Activated effector memory CD4-positive, alpha-beta T cell treated with anti-CD3 and anti-CD28 coated beads, Interleukin-2, amount 50 U/mL, for 16 hours (primary cell): ENCODE measurements at regions not wholly inside any gene's neighbourhood (a gene's known extent, or its start where the extent isn't known, plus 50 kb on each side); places are given as distances from the start of the nearest gene placed in this dataset.

Experiments
- DNase-seq: peaks from one replicate; pipeline ENCODE4 v3.0.0-alpha.2; 2020

DNA sequence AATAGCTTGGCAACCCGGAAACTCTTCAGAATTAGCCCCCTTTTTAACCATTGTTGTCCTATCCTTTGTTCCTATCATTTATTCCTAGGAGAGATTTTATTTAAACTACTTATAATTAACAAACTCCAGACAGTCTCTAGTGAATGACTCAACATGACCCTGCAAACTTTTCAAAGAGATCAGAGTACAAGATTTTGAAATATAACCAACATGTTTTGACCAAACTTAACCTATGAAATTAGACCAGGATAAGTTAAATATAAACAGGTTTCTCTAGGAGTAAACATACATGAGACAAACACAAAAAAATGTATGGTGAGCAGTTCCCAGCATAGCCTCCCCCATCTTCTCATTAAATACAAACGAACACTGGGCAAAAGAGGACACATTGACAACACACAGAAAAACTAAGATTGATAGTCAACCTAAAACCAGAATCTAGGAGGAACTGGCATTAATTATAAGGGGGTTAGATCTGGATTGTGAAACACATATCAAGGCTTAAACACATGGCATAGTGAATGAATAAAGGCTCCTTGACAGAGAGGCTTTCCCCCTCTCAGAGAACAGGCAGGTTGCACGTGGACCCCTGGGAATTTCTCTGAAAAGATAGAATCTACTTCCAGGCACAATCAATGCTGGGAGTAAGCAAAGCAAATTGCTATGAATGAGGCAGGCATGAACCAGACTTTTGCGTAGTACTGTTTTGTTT, 284.1 kb downstream of the IRS1 start:
- DNase-seq = no peak

DNA sequence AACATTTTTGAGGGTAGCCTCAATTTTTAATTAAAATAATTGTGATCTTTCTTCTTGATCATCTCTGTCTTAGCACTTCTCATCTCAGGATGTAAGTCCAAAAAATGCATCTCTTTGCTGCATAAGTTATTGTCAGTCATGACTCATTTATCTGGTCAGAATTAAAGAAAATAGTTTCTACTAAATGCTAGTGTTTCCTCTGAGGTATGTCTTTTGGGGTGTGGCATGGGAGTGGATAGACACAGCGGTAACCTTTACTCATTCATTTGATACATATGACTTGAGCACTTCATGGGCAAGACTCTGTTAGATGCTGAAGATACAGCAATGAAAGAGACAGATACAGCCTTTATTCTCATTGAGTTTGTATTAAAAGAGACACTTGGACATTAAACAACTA, 284.7 kb downstream of the IRS1 start:
- DNase-seq = no peak

DNA sequence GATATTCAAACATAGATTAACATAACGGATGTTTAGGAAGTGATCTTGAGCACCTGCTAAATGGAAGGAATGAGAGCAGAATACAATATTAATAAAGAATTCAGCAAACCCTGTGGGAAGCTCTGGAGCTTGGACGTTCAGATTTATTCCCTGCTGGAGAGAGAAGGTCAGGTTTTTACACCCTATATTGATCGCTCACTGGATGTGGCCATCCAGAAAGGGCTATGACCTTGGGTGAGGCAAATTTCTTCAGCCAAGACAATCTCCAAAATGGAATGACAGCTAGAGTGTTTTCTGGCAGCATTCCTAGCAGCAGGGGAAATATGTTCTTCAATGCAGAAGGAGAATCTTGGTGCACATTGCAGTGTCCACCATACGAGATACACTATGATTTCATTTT, 288.3 kb downstream of the IRS1 start:
- no peak for DNase-seq

DNA sequence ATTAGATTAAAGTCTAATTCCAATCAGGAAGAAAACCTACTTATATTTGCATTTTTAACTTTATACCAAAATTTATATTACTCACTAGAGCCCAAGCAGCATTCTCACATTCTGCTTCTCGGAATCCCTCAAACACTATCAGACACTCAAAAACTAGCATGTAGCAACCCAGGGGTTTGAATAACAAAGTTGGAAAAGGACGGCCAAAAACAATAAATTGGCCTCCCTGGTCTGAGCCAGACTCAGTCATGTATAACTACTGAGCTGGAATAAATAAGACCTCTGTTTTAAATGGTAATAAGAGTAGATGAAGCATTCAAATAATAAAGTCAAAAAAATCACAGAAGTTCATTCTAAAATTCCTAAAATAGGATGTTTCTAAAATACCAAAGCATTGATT, 290.9 kb downstream of the IRS1 start:
- no peak for DNase-seq

DNA sequence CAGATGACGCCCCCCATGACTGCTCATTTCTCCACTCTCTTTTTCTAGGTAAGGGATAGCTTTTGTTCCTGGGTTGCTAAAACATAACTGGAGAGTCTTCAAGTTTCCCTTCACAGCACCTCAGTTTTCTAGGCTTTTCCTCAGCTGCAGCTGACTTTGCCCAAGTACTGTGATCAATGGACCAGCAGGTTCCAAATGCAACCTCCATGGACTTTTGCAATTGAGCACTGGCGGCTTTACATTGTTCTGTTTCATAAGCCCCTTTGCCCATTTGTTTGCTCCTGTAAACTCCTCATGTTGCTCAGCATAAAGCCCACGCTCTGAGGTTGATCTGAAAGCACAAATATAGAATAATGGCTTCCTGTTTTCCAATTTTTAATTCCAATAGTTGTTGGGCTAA, 291.6 kb downstream of the IRS1 start:
- no peak for DNase-seq

DNA sequence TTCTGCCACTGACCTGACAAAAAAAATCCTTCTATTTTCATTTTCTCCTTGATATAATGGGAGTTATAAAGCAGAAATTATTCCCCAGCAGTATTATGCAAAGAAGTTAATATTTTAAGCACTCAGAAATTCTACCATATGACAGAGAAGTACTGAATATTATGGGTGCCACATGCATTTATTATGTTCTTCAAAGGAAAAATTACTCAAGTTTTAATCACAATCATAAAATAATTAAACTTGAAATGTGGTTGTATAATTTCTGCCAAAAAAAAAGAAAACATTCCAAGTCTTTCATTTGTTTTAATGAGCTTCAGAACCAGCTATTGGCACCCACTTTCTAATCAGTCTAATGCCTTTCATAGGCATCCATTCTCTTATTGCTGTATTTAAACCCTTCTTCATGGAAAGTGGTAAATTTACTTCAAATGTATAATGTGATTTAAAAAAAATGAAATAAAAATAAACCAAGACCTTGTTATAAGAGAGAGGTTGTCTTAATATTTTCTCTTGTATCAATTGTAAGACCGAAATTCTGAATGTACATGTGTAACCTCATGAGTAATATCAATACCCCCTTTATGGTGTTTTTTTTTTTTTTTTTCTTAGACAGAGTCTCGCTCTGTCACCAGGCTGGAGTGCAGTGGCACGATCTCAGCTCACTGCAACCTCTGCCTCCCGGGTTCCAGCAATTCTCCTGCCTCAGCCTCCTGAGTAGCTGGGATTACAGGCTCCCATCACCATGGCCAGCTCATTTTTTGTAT, 302.3 kb downstream of the IRS1 start:
- no peak for DNase-seq

DNA sequence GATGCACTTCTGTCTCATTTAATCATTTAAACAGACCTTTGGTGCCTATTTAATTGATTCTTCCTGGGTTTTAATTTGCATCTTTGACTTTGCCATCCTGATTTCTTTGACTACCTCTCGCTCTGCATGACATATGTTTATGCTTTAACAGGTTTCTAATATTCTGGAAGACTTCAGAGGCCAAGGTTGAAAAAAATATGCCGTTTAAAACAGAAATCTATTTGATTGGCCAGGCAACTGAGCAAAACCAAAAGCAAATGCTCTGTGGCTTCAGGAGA, 303.4 kb downstream of the IRS1 start:
- DNase-seq = no peak

DNA sequence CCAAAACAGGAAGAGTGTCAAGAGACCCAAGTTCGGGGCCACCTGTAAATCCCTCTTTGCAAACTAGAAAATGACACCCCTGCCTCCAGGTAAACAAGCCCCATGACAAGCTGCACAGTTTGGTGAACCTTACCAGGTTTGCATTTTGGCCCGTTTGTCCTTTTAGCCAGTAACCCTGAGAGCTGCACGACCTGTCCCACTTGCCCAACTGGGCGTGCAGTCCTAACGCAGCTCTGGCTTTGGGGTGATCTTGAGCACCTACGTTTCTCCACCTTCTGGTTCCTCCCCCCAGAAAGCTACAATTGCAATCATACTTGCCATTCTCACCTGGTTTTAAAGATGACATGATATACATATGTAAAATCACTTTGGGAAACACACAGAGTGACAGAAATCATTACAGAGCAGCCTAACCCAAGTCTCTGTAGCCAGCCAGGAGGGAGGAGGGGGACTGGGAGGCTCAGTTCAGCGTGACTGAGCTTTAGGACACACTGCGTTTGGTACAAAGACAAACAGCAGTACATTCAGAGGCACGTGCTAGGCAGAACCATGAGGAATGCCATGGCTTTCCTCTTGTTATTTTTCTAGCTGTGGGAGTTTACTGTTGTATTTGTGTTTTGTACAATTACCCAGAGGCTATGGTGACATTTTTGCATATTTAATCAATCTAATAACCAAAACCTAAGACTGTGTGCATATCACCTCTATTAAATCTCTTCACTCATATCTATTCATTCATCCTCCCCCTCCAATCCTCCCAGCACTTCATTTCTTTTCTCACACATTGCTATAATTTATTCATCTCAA, 304.0 kb downstream of the IRS1 start:
- no peak for DNase-seq

DNA sequence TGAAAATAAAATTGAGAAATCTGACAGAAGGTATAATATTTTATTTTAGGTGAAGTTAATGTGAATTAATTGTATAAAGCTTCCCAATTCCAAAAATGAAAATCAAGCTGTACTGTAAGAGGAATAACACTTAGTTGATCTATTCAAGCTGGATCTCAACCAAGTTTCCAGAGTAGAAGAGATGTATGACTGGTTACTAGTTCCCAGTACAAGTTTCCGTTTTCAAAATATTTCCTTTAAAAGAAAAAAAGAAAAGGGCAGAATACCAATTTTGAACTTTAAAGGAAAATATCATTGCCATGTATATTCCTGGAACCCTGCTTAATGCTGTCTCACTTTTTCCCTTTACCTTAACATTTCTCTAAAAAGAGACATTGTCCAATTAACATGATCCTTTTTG, 308.5 kb downstream of the IRS1 start:
- DNase-seq = no peak

DNA sequence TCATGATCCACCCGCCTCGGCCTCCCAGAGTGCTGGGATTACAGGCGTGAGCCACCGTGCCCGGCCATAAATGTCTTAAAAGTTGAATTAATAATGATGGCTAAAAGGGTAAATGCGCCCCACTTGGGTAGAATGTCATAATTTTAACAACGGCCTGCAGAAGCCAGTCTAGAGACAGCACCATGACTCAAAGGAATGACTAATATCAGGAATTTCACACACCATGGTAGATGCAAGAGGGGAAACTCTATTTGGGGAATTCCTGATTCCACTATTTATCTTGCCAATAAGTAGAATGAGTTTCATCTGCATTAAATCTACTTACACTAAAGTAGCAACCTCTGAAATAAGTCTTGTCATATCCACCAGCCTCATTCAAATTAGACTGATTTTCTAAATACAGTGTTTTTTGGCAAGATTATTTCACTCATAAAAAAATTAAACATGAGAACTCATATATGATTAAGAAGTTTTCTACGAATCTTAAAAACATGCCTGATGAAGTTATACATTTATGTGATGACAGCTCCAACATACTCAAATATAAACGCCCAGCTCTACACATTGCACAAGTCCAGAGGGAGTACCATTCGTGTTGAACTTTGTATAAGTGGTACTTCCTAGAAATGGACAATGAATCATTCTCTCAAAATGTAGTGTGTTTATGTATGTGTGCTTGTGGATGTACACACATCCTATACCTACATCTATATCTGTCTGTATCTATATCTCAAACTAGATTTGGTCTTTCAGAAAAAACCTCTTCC, 309.7 kb downstream of the IRS1 start:
- no peak for DNase-seq

DNA sequence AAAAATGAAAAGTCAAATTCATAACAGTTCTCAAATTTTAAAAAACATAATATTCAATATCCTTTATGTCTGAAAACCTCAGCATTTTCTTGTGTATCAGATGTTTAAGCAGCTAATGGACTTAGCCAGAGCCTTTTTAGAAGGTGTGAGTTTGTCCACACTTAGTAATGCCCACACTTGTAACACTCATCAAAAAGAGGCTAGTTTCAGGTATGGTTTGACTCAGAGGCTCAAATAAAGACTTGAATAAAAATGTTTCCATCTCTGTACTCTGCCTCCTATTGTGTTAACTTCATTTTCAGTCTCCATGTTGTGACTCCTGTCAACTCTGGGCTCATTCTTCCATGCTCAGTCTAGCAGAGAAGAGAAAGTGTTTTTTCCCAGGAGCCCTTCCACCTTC, 311.6 kb downstream of the IRS1 start:
- DNase-seq = no peak

DNA sequence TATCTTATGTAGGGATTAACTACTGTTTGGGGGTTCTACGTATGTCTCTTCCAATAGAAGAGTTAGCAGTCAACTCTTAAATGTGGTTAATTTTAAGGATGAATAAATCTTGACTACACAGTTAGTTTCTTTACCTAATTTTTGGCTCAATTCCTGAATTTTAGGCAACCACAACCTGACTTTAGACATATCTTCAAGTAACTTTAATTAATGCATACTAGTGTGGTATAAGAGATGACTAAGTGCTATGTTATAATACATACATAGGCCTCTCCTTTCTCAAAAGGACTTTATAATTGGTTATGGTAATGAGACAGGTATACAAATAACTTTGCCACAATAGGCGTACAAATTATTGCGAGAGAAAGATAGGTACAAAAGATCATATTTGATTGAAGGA, 312.0 kb downstream of the IRS1 start:
- DNase-seq = no peak

DNA sequence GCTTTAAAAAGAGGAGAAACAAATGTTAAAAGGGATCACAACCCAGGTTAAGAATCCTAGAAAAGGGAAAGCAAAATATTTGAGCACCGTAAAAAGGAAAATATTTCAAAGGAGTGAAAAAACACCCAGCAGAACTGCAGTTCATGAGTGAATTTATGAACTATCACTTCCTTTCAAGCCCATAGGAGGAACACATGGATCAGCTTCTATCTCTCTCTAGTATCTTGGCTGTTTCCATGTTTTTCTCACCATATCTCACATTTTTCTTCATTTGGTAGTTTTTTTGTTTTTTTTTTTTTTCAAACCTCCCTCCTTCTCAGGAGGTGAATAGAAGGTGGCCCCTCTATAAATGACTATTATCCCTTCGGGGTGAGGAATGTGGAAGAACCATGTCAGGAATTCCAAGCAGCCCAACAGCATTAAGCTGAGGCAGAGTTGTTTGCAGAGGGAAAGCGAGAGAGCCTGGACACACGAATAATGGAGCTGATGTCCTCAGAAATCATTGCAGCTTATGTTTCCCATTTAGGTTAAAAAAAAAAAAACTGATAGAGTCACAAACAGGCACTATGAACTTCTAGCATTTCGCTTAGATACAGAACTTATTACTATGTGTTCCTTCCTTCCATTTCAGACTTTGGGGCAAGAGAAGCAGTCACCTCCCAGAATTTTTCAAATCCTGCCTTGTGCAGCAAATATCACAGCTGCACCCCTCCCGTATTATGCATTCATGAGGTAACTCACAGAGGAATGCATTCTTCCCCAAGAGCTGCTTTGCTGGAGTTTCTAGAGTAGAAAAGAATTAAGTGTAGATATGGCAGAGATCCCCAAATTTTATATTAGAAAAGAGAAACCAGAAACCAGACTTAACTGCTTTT, 315.6 kb downstream of the IRS1 start:
- no peak for DNase-seq

DNA sequence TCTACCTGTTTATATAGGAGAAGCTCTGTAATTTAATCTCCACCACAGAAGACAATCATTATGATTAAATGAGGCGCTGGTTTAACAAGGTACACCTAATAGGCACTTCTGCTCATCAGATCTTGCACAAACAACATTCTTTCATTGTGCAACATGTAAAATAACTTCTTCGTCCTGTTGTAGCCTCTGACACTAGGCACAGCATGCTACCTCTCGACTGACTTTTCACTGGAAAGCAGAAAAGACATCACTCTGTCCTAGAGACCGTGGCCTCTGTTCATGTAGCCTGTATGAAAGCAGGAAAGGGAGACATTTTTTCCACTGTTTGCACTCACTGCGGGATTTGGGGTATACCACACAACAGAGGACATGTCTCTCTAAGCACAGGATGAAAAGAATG, 316.5 kb downstream of the IRS1 start:
- no peak for DNase-seq

DNA sequence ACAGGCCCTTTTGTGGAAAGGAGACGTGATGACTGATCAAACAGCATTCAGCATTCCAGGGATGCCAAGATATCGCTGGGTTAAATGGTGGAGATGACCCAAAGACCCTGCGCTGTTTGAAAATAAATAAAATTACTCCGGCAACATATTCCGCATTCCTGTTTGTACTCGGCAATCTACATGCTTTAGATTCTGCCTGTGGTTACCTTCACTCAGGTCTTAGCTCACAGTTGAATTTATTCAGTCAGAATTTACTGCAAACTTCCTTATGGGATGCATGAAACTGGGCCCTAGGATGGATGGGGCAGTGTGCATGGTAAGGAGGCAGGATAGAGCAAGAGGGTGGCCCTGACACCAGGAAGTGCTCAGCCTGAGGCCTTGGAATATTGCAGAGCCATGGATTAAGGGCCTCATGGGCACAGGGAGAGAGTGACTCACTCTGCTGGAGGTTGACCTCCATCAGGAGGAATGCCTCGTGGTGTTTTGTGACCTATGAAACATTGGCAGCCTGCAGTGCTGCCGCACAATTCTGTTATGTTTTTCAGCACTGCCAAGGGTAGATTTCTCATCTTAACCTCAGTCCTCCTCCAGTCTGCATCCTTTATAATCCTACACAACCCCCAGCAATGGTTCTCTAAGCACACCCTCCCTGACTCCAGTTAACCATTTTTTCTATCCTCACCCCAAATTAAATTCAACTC, 321.4 kb downstream of the IRS1 start:
- DNase-seq = no peak

DNA sequence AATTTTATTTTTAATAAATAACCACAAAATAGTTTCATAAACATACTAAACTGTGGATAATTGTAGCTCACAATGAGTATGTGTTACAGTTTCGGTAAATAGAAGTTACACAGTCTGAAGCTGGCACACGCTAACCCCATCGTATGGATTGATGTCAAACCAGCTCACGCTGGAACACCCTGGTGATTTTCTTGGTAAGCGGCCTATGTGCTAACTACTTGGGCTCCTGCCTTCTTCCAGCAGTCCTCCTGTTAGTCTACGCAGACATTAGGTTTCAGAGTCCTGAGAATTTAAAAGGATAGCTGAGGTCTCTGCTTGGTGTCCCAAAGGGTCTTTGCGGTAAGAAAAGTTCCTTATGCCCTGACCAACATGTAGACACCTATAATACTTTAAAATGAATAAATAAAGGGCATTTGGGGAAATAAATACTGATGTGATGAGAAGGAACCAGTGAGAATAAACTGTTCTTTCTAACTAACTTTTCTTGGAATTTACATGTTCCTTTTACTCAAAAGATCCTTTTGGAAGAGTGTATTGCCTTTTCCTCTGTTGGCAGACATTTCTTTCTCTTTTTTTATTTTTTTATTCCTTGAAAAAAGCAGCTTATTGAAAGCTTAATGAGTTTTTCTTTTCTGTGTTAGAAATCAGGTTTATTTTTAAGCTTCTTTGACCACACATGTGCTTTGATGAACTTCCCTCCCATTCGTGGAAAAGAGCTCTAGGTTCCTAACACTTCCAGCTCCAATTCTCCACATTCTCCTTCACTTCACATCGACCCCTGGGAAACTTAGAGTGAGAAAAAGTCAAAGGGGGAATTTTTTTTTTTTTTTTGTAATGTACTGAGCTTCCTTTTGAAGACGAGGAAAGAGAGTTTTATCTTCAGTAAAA, 322.2 kb downstream of the IRS1 start:
- no peak for DNase-seq

DNA sequence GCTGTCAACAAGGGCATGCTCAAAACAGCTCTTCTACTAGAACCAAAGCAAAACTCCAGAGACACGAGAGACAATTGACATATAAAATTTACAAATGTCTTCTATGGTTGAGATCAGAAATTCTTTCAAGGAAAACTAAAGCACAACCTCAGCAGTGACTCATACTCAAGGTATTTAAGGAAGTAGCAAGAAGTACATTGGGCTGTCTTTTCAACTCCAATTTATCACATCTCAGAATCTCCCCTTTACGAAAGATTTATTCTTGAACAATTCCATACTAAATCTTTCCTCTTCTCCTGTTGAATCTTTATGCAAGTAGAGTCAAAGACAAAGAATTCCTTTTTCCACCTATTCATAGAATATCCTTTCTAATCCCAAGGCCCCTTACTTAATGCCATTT, 324.0 kb downstream of the IRS1 start:
- no peak for DNase-seq

DNA sequence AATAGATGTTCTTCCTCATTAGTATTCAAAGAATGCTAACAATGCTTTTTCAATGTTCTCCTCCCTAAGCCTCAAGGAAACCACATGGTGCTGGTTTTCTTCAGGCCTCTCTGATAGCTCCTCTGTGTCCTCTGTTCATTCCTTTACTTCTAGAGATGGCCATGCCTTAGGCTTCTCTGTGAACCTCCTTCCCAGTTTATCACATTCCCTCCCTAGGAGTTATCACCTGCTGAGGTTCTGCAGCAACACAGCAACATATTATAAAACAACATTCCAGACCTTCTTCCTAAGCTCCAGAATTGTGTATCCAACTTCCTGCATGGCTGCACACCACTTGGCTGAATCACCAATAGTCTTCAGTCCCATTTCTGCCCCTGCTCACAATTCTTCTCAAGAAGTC, 325.5 kb downstream of the IRS1 start:
- no peak for DNase-seq

DNA sequence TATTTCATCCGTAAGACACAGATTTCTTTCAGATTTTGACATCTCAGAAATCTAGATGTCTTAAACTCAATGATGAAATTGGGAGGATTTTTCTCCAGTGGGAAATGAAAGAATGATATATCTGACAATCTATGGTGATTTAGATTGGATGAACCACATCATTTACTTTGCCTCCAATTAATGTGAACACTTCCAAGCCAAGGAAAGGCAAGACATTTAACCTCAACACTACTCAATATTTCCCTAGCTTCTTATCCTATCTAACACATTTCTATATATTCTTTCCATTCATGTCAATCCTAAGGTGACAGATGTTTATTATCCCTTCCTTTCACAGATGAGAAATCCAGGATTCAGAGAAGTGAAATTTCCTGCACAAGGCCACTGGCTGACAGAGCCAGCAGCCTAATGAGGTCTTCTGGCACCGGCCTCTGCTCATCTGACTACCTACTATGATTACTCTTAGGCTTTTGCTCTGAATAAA, 327.6 kb downstream of the IRS1 start:
- DNase-seq = no peak

DNA sequence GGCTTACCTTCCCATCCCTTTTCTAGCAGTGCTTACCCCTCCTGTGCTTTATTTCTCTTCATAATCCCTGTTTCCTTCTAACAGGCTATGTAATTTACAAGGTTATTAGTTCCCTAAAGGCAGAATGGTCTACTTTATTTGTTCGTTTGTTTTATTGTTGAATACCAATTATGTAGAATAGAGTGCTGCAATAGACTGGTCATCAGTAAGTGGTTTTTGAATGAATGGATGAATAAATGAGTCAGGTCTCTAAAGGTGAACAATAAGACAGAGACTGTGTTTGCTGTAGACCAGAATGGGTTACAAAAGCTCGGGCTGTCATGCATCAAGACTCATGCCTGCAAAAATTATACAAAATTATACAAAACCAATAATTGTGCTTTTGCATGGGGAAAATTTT, 332.0 kb downstream of the IRS1 start:
- no peak for DNase-seq

DNA sequence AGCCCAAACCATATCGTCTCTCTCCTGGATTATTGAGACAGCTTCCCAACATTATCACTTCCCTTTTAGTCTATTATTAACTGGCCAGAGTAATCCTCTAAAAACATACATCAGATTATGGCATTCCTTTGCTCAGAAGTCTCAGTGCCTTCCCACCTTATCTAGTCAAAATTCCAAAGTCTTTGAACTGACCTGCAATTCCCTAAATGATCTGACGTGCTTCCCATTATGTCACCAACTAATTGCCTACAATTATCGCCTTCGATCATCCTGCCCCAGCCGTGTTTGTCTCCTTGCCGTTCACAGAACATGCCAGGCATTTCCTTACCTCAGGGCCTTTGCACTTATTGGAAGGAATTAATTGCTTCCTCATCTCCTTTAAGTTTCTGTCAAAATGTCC, 332.4 kb downstream of the IRS1 start:
- no peak for DNase-seq
